ENCODE measurements at regions not wholly inside any gene's neighbourhood (a gene's known extent, or its start where the extent isn't known, plus 50 kb on each side); places are given as distances from the start of the nearest gene placed in this dataset.

DNA sequence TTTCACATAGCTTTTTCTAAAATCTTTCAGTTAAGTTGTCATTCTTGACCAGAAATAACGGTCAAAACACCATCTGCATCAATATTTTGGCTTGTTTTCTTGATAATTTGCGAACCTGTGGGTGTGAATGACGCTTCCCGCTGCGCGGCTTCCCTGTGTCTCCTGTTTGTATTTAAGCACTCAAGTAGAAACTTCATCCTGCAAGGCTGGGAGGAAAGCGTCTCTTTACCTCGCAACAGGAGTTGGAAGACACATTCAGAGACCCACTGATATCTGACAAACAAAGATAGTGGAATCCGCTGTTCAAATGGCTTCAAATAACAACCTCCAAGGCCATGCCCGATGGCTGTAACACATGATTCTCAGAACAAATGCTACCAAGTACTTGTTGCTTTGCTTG lies 704.9 kb downstream of the DCDC2C start:
- no peak for DNase-seq
- in situ Hi-C loops (cut with HindIII; ENCODE audit: low pct_ligation_motif_present, low pct_unique_long_range_greater_than_20kb, low sequenced_read_pairs): no loop called here

DNA sequence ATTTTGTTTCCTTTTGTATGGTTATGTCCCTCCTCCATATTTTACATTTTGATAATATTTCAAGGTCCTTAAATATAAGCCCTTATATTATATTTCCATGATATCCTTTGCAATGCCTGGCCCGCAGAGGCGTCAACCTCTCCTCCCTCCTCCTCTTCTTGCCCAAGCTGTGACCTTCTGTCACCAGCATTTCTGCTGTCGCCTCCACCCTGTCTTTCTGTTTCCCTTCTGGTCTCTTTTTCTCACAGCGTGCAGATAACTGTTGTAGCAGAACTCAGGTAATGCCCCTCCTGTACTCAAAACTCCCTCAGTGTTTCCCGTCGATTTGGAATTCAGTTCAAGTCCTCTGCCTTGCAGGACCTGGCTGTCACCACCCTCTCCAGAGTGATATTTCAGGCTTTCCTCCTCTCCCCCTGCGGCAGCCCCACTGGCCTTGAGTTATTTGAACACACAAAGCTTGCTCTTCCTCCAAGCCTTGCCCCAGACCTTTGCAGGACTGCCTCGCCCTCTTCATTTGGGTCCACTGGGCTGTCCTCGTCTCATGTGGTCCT lies 709.3 kb downstream of the DCDC2C start:
- DNase-seq: no peak
- in situ Hi-C loops (cut with HindIII; ENCODE audit: low pct_ligation_motif_present, low pct_unique_long_range_greater_than_20kb, low sequenced_read_pairs): no loop called here

DNA sequence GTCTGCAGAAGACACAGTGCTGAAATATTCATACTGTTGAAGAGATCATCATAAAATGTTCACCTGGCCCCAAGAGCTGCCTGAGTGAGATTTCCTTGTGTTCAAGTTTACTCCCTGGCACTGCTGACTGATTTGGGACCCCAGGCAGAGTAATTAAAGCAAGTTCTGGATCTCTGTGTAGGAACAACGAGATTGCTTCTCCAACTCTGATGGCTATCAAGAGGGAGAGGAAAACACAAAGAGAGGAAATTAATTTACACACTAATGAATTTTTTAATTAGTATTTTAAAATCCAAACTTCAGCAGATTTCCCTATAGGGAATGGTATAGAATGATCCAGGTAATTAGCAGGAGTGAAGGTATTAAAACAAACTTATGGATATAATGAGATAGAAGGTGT lies 711.8 kb downstream of the DCDC2C start:
- in situ Hi-C loops (cut with HindIII; ENCODE audit: low pct_ligation_motif_present, low pct_unique_long_range_greater_than_20kb, low sequenced_read_pairs): no loop called here
- DNase-seq: no peak

DNA sequence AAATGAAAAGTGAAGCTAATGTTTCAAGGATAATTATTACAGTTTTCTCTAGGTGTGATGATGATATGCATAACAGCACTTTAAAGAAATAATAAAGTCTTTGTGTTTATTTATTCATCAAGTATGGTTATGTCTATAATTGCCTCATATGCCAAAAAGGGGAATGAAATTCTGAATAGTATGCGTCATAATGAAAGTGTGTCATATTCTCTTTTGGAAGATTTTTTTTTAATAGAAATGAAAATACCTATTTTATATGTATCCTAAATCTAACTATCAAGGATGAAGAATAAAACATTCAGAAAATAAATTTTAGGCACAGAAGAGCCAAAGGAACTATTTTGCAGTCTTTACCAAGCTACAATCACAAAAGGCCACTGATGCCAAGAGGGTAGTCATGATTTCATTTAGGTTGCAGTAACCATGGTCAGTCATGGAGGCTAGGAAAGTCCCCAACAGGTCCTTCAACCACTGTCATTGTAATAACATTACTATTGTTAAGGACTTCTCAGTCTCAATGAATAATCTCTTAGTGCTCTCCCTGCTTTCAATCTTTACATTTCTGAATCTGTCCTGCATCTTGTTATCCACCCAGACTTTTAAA lies 712.5 kb downstream of the DCDC2C start:
- no peak for DNase-seq
- in situ Hi-C loops (cut with HindIII; ENCODE audit: low pct_ligation_motif_present, low pct_unique_long_range_greater_than_20kb, low sequenced_read_pairs): no loop called here

DNA sequence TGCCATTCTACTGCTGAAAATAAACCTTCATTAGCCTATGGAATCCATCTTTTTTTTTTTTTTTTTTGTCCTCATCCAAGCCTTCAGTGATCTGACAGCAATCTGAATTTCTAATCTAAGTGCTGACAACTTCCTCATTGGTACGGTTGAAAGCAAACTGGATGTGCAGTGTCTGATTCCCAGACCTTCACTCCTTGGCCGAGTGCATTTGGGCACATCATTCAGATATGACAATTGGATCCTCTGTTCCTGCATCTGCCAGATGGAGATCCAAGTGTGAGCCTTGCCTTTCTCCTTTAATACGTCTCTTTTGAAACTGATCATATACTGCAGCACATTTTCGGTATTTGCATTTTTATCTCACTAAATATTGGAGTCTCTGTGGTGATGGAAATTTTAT lies 713.1 kb downstream of the DCDC2C start:
- no peak for DNase-seq
- in situ Hi-C loops (cut with HindIII; ENCODE audit: low pct_ligation_motif_present, low pct_unique_long_range_greater_than_20kb, low sequenced_read_pairs): no loop called here

DNA sequence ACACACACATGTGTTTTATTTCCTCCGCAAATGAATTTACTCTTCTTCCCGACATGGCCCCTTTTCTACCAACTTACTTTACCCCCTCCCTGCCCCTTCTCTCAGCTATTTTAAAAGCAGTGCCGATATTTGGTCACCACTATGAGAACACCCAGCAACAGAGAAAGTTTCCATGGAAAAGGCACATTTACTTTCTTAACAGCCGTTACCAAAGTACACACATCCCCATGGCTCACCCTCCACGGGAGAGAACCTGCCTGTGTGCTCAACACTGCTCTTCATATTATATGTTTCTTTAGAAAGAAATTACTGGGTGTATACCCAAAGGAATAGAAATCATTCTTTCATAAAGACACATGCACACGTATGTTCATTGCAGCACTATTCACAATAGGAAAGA lies 714.4 kb downstream of the DCDC2C start:
- in situ Hi-C loops (cut with HindIII; ENCODE audit: low pct_ligation_motif_present, low pct_unique_long_range_greater_than_20kb, low sequenced_read_pairs): no loop called here

GRCh38 chr2:4420032-4420431 lies 716.7 kb downstream of the DCDC2C start:
- no peak for DNase-seq
- in situ Hi-C loops (cut with HindIII; ENCODE audit: low pct_ligation_motif_present, low pct_unique_long_range_greater_than_20kb, low sequenced_read_pairs): no loop called here

More for the DNA sequence above, 714.4 kb downstream of the DCDC2C start:
- no peak for DNase-seq

GRCh38 chr2:4424153-4424552 lies 720.8 kb downstream of the DCDC2C start:
- DNase-seq: no peak
- in situ Hi-C loops (cut with HindIII; ENCODE audit: low pct_ligation_motif_present, low pct_unique_long_range_greater_than_20kb, low sequenced_read_pairs): no loop called here

DNA sequence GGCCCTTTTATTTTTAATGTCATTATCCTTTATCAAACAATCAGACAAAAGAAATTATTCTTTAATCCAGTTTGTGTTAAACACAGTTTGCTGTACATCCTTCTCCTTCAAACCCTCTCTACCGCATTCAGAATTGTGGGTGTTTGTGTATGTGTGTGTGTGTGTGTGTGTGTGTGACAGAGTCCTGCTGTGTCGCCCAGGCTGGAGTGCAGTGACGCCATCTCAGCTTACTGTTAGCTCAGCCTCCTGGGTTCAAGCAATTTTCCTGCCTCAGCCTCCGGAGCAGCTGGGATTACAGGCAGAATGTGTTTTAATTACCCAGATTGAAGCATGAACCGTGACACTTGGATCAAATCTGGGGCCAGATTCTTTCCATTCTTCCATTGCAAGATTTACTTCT lies 723.7 kb downstream of the DCDC2C start:
- in situ Hi-C loops (cut with HindIII; ENCODE audit: low pct_ligation_motif_present, low pct_unique_long_range_greater_than_20kb, low sequenced_read_pairs): no loop called here
- no peak for DNase-seq

DNA sequence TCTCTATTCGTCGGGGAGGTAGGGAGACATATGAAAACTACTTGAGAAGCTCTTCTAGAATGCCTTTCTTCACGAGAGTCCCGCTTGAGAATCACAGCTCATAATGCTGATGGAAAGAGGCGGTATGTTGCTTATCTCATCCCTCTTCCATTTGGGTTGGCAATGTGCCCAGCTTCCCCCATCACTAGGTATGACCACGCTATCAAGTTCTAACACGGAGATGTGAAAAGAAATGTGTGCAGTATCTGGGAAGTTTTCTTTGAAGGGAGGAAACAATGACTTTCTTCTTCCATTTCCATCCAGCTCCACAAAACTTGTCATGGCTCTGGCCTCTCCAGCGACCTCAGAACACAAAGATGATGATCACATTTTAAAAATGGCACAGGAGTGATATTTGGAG lies 742.4 kb downstream of the DCDC2C start:
- in situ Hi-C loops (cut with HindIII; ENCODE audit: low pct_ligation_motif_present, low pct_unique_long_range_greater_than_20kb, low sequenced_read_pairs): no loop called here
- DNase-seq: no peak

GRCh38 chr2:4454907-4455306 lies 751.5 kb downstream of the DCDC2C start:
- in situ Hi-C loops (cut with HindIII; ENCODE audit: low pct_ligation_motif_present, low pct_unique_long_range_greater_than_20kb, low sequenced_read_pairs): no loop called here
- no peak for DNase-seq

- in situ Hi-C loops (cut with HindIII; ENCODE audit: low pct_ligation_motif_present, low pct_unique_long_range_greater_than_20kb, low sequenced_read_pairs): no loop called here
- DNase-seq: no peak
These were observed 752.2 kb downstream of the DCDC2C start for GRCh38 chr2:4455486-4456155.

DNA sequence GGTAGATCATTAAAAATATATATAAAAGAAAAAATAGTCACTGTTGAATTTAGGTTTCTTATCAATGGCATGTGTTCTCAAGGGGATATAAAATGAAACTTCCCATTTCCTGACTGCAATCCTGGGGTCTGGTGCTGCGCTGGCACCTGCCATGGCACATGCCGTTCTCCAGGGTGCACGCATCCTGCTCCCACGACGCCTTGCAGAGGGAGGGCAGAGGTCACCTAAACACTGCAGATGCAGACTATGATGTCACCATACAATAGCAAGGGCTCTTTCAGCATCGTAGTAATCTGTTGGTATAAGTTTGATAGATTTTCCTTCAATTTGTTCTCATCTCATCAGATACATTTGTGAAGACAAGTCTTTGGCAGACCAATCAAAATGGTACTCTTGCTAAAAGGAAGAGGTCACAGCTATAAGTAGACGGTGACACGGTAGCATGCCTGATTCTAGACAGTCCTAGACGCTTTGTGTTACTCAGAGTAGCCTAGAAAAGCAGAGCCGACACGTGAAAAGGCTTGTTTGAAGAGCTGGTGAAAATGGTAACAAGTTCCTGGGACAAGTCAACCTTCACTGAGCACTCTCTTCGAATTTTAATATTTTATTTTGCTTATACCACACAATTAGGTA lies 761.4 kb downstream of the DCDC2C start:
- in situ Hi-C loops (cut with HindIII; ENCODE audit: low pct_ligation_motif_present, low pct_unique_long_range_greater_than_20kb, low sequenced_read_pairs): no loop called here
- DNase-seq: no peak

DNA sequence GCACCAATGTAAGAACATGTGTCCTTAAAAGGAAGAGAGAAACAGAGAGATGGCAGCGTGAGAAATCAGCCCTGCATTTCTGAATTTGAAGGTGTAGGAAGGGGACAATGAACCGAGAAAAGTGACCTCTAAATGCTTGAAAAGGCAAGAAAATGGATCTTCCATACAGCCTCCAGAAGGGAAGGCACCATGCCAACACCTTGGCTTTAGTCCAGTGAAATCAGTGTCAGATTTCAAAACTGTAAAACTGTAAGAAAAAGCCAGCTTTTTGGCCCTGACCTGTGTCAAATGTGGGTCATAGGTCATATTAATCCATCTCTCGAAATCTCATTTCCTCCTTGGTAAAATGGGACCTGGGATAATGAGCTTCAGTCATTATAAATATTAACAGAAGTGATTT lies 762.3 kb downstream of the DCDC2C start:
- in situ Hi-C loops (cut with HindIII; ENCODE audit: low pct_ligation_motif_present, low pct_unique_long_range_greater_than_20kb, low sequenced_read_pairs): no loop called here
- no peak for DNase-seq

DNA sequence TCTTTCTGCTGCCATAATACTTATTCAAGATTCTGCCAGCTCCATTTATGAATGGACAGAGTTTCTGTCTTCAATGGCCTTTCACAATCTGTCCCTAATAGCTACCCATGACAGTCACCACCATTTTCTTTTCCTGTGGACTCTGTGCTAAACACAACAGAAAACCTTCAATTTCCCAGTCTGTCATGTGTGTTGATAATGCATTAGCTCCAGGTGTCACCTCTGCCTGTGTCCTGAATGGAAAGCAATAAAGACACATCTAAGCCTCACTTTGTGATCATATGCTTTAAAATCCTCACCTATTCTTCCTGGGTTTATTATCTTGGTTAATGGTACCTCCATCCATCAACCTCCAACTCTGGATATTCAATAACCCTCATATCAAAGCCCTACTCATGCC lies 772.2 kb downstream of the DCDC2C start:
- no peak for DNase-seq
- in situ Hi-C loops (cut with HindIII; ENCODE audit: low pct_ligation_motif_present, low pct_unique_long_range_greater_than_20kb, low sequenced_read_pairs): no loop called here

DNA sequence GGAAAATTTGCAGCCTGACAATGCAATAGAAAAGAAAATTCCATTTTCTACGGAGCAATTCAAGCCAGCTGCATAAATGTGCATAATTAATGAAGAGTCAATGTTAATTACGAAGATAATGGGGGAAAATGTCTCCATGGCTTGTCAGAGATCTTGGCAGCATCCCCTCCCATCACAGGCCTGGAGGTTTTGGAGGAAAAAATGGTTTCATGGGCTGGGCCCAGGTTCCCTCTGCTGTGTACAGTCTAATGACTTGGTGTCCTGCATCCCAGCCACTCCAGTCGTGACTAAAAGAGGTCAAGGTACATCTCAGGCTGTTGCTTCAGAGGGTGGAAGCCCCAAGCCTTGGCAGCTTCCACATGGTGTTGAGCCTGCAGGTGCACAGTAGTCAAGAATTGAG lies 779.7 kb downstream of the DCDC2C start:
- in situ Hi-C loops (cut with HindIII; ENCODE audit: low pct_ligation_motif_present, low pct_unique_long_range_greater_than_20kb, low sequenced_read_pairs): no loop called here

DNA sequence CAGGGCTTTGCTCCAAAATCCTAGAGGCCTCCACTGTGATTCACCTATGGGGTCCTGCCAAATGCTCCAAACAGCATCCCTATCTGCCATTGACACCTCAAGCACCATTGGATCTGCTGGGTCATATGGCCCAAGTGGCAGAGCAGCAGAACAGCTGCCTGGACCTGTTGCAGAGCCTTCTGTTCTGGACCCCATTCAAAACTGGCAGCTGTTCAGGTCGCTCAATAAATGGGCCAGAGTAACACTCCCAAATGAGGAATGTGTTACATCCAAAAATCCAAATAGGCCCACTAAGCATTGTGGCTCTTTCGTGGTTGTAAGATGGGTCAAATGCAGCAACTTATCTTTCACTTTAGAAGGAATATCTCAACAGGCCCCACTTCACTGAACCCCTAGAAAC lies 783.6 kb downstream of the DCDC2C start:
- no peak for DNase-seq
- in situ Hi-C loops (cut with HindIII; ENCODE audit: low pct_ligation_motif_present, low pct_unique_long_range_greater_than_20kb, low sequenced_read_pairs): no loop called here

More for the DNA sequence above, 779.7 kb downstream of the DCDC2C start:
- no peak for DNase-seq

- in situ Hi-C loops (cut with HindIII; ENCODE audit: low pct_ligation_motif_present, low pct_unique_long_range_greater_than_20kb, low sequenced_read_pairs): no loop called here
- no peak for DNase-seq
These were observed 796.1 kb downstream of the DCDC2C start for GRCh38 chr2:4499316-4500030.

DNA sequence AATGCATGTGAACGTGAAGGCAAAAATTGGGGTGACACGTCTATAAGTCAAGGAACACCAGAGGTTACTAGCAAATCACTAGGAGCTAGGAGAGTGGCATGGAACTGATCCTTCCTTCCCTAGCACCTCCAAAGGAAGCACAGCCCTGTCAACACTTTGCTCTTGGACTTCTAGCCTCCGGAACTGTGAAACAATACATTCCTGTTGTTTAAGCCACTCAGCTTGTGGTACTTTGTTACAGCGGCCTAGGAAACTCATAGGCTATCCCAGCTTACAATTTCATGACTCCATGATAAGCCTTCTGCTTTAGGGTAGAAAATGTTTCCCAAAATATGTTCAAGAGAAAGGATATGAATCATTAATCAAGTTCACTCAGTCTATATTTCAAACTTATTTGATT lies 798.1 kb downstream of the DCDC2C start:
- DNase-seq: no peak
- in situ Hi-C loops (cut with HindIII; ENCODE audit: low pct_ligation_motif_present, low pct_unique_long_range_greater_than_20kb, low sequenced_read_pairs): no loop called here

All from ACHN (cell line).